ENCODE measurements at regions not wholly inside any gene's neighbourhood (a gene's known extent, or its start where the extent isn't known, plus 50 kb on each side); places are given as distances from the start of the nearest gene placed in this dataset.

DNA sequence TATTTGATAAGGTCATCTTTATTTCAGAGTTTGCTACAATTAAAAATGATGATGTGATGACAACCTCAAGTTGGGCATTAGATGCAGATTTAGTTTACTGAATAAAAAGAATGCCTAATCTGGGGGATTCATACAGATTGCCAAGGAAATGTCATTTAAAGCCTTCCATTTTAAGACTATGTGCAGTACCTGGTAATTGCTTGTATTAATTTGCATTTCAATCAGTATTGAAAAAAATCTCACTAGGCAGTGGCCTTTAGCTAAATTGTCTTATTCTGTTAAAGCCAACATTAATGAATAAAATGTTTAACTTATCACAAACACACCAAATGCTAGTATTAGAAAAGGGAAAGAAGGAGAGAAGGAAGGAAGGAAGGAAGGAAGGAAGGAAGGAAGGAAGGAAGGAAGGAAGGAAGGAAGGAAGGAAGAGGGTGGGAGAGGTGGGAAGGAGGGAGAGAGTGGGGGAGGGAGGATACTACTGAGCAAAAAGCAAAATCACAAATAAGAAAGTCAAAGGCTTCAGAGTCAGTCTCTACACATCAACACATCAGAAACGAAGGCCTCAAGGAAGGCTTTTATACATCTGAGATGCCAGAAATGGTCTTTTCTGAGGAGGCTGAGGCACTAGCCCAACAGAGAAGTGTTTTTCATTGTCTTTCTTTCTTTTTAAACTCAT lies 271.1 kb upstream of the CLEC14A start:
- no peak for DNase-seq (ENCODE audit: low read depth in 2 of 3, low spot score in 1 of 3)

DNA sequence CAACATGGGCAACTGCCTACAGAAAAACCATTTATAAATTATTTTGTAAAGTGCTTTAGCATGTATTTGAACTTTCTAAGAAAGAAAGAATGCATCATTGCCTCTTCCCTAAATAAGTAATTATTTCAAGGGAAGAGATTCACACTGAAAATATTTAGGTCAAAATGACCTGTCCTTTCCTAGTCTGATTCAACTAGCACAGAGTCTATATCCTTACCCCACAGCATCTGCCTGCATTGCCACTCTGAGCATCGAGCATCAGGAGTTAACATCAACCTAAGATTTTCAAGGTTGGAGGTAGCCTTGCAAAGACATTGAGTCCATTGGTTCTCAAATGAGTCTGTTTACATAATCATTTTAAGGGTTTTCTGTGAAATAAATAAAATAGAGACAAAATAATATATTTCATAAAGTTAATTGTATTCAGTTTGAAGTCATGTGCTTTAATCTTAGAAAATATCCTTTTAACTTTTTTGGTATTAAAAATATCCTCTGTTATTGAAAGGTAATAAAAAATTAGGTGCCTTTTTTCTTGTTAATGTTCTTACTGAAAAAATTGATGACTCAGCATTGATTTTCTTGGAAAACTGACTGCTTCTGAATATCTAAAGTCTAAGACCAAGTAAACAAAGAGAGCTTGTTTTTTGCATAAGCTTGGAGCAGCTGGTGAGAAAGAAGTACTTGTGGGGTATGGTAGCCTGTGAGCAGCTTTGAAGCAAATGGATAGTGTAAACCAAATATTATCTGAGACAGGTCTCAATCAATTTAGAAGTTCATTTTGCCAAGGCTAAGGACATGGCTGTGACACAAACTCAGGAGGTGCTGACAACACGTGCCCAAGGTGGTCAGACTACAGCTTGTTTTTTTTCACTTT lies 269.0 kb upstream of the CLEC14A start:
- DNase-seq (ENCODE audit: low read depth in 2 of 3, low spot score in 1 of 3), result no peak

DNA sequence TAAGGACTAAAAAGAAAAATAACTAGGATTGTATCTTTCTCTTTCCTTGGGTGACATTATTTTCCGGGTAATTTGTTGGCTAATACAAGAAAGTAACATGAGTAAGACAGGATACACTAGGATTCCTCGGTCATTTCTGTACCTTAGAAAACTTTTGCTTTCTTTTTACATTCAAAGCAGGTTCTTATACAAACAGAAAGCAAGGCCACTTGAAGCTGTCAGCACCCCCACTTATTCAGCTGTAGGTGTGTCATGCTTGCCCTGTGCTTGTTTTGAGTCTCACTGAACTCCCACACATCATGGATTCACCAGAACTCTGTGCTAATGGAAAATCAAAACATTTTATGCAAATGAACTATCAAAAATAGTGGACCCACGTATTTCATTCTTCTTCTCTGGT lies 266.8 kb upstream of the CLEC14A start:
- no peak for DNase-seq (ENCODE audit: low read depth in 2 of 3, low spot score in 1 of 3)

DNA sequence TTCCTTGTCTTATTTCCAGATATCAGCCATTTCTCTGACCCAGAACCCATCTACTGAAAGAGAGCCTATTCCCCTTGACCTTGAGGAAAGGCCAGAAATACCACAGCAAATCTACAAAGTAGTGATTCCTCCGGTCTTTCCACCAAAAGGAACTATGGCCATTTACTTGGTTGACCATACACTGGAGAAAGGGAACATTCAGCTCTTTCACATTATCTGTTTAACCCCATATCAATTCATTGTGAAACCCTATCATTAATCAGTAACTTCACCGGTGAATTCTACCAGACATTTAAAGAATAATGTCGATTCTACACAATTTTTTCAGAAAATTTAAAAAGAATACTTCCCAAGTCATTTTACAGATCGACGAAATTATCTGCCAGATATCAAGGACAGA lies 265.7 kb upstream of the CLEC14A start:
- DNase-seq (ENCODE audit: low read depth in 2 of 3, low spot score in 1 of 3), result no peak

- DNase-seq (ENCODE audit: low read depth in 2 of 3, low spot score in 1 of 3), result no peak
Measured at GRCh38 chr14:38517426-38517825, 261.5 kb upstream of the CLEC14A start.

DNA sequence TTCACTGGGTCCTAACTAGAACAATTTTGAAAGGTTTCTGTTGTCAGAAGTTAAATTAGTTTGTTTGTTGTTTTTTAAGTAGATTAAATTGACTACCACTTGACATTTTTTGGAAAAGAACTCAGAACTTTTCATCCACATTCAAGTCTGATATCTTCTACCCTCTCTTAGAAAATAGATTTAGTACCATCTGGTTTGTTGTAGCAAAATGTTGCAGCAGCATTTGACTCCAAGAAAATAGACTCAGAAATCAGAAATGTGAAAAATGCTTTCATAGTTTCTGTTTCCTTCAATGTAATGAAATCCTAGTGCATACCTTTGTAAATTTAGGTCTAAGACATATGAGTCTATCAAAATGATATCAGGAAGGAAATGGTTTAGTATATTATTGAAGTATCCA lies 256.3 kb upstream of the CLEC14A start:
- no peak for DNase-seq (ENCODE audit: low read depth in 2 of 3, low spot score in 1 of 3)

DNA sequence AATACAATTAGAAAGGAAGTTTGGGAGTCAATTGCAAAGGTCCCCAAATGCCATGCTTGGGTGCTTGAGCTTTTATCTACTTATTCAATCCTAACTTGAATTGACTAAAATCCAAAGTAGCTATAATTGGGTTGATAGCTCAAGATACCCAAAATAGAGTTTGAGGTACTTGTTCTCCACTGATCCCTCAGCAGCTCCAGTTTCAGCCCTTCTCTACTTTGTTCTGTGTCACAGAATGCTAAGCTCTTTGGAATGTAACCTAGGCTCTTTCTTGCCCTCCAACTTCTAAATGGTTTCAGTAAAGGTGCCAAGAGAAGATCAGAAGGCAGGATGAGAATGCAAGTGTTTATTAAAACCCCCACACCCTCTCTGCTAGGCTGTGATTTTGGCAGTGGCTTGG lies 251.4 kb upstream of the CLEC14A start:
- no peak for DNase-seq (ENCODE audit: low read depth in 2 of 3, low spot score in 1 of 3)

GRCh38 chr14:38505973-38506249 lies 250.0 kb upstream of the CLEC14A start:
- DNase-seq (ENCODE audit: low read depth in 2 of 3, low spot score in 1 of 3), result no peak

DNA sequence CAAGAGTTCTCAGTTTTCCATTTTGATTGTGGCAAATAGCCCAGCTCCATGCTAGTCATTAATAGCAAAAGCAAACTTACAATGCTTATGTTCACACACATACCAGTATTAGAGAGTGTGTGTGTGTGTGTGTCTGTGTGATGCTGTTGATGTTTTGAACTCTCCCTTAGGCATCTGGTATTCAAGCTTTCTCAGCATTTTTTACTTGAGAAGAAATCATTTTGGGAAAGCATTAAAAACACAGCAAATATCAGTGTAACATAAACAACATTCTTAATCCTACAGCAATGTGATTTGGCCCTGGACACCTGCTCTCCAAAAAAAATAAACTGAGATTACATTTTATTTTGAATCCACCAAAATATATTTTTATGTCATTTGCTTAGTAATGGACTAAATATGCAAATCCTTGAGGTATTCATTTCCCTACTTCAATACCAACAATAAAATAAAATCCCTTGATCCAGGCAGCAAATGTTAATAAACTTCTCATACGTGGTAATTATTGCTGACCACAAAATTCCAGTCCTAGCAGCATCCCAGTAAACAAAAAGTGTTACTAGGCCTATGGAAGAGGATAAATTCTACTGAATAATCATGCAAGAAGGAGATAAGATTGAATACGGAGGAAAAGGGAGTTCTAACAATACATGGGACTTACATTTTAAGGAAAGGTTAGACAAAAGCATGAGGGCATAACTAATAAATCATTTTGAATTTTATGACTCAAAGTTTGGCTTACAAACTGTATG lies 249.5 kb upstream of the CLEC14A start:
- no peak for DNase-seq (ENCODE audit: low read depth in 2 of 3, low spot score in 1 of 3)

GRCh38 chr14:38504175-38504574 lies 248.3 kb upstream of the CLEC14A start:
- DNase-seq (ENCODE audit: low read depth in 2 of 3, low spot score in 1 of 3), result no peak

- no peak for DNase-seq (ENCODE audit: low read depth in 2 of 3, low spot score in 1 of 3)
Measured at GRCh38 chr14:38502239-38502638, 246.3 kb upstream of the CLEC14A start.

- DNase-seq (ENCODE audit: low read depth in 2 of 3, low spot score in 1 of 3), result no peak
Measured at GRCh38 chr14:38500125-38500524, 244.2 kb upstream of the CLEC14A start.

GRCh38 chr14:38496092-38496491 lies 240.2 kb upstream of the CLEC14A start:
- DNase-seq (ENCODE audit: low read depth in 2 of 3, low spot score in 1 of 3), result no peak

GRCh38 chr14:38490273-38490672 lies 234.4 kb upstream of the CLEC14A start:
- DNase-seq (ENCODE audit: low read depth in 2 of 3, low spot score in 1 of 3), result no peak

- no peak for DNase-seq (ENCODE audit: low read depth in 2 of 3, low spot score in 1 of 3)
Measured at GRCh38 chr14:38485026-38485425, 229.1 kb upstream of the CLEC14A start.

- no peak for DNase-seq (ENCODE audit: low read depth in 2 of 3, low spot score in 1 of 3)
Measured at GRCh38 chr14:38481952-38482678, 226.2 kb upstream of the CLEC14A start.

GRCh38 chr14:38469156-38469555 lies 213.3 kb upstream of the CLEC14A start:
- DNase-seq (ENCODE audit: low read depth in 2 of 3, low spot score in 1 of 3), result no peak

GRCh38 chr14:38442208-38442607 lies 186.3 kb upstream of the CLEC14A start:
- no peak for DNase-seq (ENCODE audit: low read depth in 2 of 3, low spot score in 1 of 3)

- no peak for DNase-seq (ENCODE audit: low read depth in 2 of 3, low spot score in 1 of 3)
Measured at GRCh38 chr14:38432186-38432585, 176.3 kb upstream of the CLEC14A start.

- no peak for DNase-seq (ENCODE audit: low read depth in 2 of 3, low spot score in 1 of 3)
Measured at GRCh38 chr14:38431156-38431555, 175.3 kb upstream of the CLEC14A start.

DNA sequence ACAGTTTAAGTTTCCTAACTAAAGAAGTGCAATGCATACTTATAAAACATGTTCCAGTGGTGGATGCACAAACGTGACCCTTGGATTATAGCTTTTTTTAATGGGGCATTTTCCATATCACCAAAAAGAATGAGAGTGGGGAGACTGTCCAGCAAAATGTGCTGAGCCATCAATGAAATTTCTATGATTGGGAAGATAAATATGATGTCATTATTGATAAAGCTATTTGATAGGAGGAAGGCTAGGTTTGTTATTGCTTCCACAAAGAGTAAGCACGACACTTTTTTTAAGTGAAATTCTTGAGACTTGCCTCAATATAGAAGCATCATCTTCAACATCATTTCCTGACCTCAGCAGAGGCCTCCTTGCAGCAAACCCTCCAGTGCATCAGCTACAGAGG lies 174.6 kb upstream of the CLEC14A start:
- no peak for DNase-seq (ENCODE audit: low read depth in 2 of 3, low spot score in 1 of 3)
